GM12891 (cell line): ENCODE measurements at regions not wholly inside any gene's neighbourhood (a gene's known extent, or its start where the extent isn't known, plus 50 kb on each side); places are given as distances from the start of the nearest gene placed in this dataset.

ENCODE experiments used
- PAX5 ChIP-seq: IDR thresholded peaks from 2 replicates; pipeline ENCODE4 v1.6.1; 2011; ENCODE audit warnings: low read length, moderate library complexity, mild to moderate bottlenecking; ENCODE audit not compliant: insufficient read depth, severe bottlenecking
- TAF1 ChIP-seq: IDR thresholded peaks from 2 replicates; pipeline ENCODE4 v1.6.1; 2011; ENCODE audit warnings: low read depth, low read length, control low read depth

GRCh38 chr4:135538698-135539097, 1337.1 kb upstream of the PABPC4L start:
- no peak for TF ChIP-seq PAX5
- no peak for TF ChIP-seq TAF1
